Osteocyte (in vitro differentiated cells): ENCODE measurements at regions not wholly inside any gene's neighbourhood (a gene's known extent, or its start where the extent isn't known, plus 50 kb on each side); places are given as distances from the start of the nearest gene placed in this dataset.

Experiments used
- DNase-seq: peaks from one replicate; pipeline ENCODE4 v3.0.0; 2021; ENCODE audit warnings: mixed read lengths; ENCODE audit not compliant: unreplicated experiment; ENCODE audit errors: extremely low spot score
- H3K27ac Mint-ChIP-seq: one replicate; pipeline ENCODE4 v1.8.0; 2021; ENCODE audit warnings: mild to moderate bottlenecking, mixed read lengths; ENCODE audit not compliant: unreplicated experiment
- H3K27me3 Mint-ChIP-seq: one replicate; pipeline ENCODE4 v1.8.0; 2021; ENCODE audit warnings: mixed read lengths; ENCODE audit not compliant: unreplicated experiment
- H3K36me3 Mint-ChIP-seq: one replicate; pipeline ENCODE4 v1.8.0; 2021; ENCODE audit warnings: mixed read lengths; ENCODE audit not compliant: unreplicated experiment
- H3K4me1 Mint-ChIP-seq: one replicate; pipeline ENCODE4 v1.8.0; 2021; ENCODE audit warnings: mixed read lengths; ENCODE audit not compliant: unreplicated experiment
- H3K4me3 Mint-ChIP-seq: one replicate; pipeline ENCODE4 v1.8.0; 2021; ENCODE audit warnings: mild to moderate bottlenecking, moderate library complexity, mixed read lengths; ENCODE audit not compliant: unreplicated experiment
- H3K9me3 Mint-ChIP-seq: one replicate; pipeline ENCODE4 v1.8.0; 2021; ENCODE audit warnings: mixed read lengths; ENCODE audit not compliant: unreplicated experiment
- TF ChIP-seq, protein P1 (sequence below): fragments of 200-600 bp; sonication (generic); IDR thresholded peaks from 2 replicates; pipeline ENCODE4 v1.5.0; 2021; ENCODE audit warnings: antibody characterized with exemption, mild to moderate bottlenecking, moderate library complexity

DNA sequence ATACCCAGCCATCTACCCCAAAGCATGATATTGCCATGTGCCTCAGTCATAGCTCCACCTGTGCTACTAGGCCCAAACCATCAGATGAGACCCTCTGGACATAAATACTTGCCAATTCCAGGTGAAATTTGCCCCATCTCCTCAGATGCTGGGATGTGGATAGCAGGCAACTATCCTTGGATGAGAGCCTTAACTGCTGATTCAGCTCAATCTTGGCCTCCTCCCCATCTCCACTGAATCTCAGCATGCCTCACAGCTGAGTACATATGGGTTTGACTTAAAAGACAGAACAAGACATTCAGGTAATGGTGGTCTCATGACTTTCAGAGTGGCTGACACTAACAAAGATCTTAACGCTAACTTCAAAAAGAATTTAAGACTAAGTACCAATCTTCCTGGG, 50.8 kb upstream of the KLHL13 start:
- Mint-ChIP-seq H3K9me3 (no peaks in the 10 kb centered on the region), H3K27ac (no peak overlapping the region), H3K27me3 (no peaks in the 10 kb centered on the region), H3K36me3 (no peaks in the 10 kb centered on the region), H3K4me3 (no peak overlapping the region), H3K4me1 (no peaks in the 10 kb centered on the region)
- TF ChIP-seq, protein P1, sequence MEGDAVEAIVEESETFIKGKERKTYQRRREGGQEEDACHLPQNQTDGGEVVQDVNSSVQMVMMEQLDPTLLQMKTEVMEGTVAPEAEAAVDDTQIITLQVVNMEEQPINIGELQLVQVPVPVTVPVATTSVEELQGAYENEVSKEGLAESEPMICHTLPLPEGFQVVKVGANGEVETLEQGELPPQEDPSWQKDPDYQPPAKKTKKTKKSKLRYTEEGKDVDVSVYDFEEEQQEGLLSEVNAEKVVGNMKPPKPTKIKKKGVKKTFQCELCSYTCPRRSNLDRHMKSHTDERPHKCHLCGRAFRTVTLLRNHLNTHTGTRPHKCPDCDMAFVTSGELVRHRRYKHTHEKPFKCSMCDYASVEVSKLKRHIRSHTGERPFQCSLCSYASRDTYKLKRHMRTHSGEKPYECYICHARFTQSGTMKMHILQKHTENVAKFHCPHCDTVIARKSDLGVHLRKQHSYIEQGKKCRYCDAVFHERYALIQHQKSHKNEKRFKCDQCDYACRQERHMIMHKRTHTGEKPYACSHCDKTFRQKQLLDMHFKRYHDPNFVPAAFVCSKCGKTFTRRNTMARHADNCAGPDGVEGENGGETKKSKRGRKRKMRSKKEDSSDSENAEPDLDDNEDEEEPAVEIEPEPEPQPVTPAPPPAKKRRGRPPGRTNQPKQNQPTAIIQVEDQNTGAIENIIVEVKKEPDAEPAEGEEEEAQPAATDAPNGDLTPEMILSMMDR = no peak
- DNase-seq = no peak

- no peaks in the 10 kb centered on the region for H3K27me3 Mint-ChIP-seq
- no peaks in the 10 kb centered on the region for H3K36me3 Mint-ChIP-seq
- DNase-seq = no peak
- no peak overlapping the region for H3K4me3 Mint-ChIP-seq
- H3K9me3 Mint-ChIP-seq = no peaks in the 10 kb centered on the region
- H3K27ac Mint-ChIP-seq = no peak overlapping the region
- no peaks in the 10 kb centered on the region for H3K4me1 Mint-ChIP-seq
- TF ChIP-seq, protein P1 = no peak
Measured at GRCh38 chrX:118171356-118171755, 54.7 kb upstream of the KLHL13 start.

DNA sequence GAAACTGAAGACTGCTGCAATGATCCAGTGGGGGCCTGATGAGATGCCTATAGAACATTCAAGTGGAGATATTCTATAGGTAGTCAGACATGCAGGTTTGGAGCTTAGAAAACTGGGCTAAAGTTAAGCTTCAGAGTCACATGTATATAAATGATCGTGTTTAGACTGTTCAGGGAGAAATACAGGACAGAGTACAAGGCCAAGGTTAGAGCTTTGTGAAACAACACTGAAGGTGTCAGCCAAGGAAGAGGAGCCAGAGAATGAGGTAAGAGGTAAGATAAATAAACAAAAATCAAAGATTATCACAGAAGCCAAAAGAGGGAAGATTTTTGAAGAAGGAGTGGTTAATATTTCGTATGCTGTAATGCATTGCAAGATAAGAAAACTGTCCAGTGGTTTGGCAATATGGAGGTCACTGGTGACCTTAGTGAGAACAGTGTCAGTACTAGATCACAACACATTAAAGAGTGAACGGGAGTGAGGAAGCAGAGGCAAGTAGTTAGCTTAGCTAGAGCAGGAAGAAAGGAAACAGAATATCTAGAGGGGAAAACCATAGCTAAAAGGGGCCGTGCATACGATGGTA, 58.0 kb upstream of the KLHL13 start:
- Mint-ChIP-seq H3K4me1 (no peaks in the 10 kb centered on the region), H3K9me3 (no peaks in the 10 kb centered on the region), H3K36me3 (no peaks in the 10 kb centered on the region), H3K4me3 (no peak overlapping the region), H3K27ac (no peak overlapping the region), H3K27me3 (no peaks in the 10 kb centered on the region)
- TF ChIP-seq, protein P1 = no peak
- DNase-seq = no peak

DNA sequence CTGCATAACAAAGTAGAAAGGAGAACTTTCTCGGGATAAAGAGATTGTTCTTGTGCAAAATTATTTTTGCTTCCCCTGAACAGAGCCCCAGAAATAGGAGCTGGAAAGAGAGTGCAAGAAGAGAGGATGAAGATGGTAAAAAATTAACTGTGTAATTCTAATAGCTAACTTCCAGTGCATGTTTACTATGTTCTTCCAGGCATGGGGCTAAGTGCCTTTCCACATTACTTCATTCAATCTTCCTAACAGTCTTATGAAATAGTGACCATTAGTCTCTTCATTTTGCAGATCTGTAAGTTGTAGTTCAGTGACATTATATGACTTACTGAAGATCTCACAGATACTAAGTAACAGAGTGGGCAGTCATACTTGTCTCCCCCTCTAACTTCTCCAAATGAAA, 61.1 kb upstream of the KLHL13 start:
- Mint-ChIP-seq H3K36me3 (no peaks in the 10 kb centered on the region), H3K4me1 (no peaks in the 10 kb centered on the region), H3K27ac (no peak overlapping the region), H3K4me3 (no peak overlapping the region), H3K27me3 (no peaks in the 10 kb centered on the region), H3K9me3 (peaks cover 3% of the 10 kb centered on the region)
- TF ChIP-seq, protein P1 = no peak
- no peak for DNase-seq

- no peak for DNase-seq
- Mint-ChIP-seq H3K9me3 (peaks cover 3% of the 10 kb centered on the region), H3K27ac (no peak overlapping the region), H3K4me3 (no peak overlapping the region), H3K27me3 (no peaks in the 10 kb centered on the region), H3K36me3 (no peaks in the 10 kb centered on the region), H3K4me1 (no peaks in the 10 kb centered on the region)
- TF ChIP-seq, protein P1 = no peak
Measured at GRCh38 chrX:118178450-118178849, 61.8 kb upstream of the KLHL13 start.
